ENCODE measurements at regions not wholly inside any gene's neighbourhood (a gene's known extent, or its start where the extent isn't known, plus 50 kb on each side); places are given as distances from the start of the nearest gene placed in this dataset.

DNA sequence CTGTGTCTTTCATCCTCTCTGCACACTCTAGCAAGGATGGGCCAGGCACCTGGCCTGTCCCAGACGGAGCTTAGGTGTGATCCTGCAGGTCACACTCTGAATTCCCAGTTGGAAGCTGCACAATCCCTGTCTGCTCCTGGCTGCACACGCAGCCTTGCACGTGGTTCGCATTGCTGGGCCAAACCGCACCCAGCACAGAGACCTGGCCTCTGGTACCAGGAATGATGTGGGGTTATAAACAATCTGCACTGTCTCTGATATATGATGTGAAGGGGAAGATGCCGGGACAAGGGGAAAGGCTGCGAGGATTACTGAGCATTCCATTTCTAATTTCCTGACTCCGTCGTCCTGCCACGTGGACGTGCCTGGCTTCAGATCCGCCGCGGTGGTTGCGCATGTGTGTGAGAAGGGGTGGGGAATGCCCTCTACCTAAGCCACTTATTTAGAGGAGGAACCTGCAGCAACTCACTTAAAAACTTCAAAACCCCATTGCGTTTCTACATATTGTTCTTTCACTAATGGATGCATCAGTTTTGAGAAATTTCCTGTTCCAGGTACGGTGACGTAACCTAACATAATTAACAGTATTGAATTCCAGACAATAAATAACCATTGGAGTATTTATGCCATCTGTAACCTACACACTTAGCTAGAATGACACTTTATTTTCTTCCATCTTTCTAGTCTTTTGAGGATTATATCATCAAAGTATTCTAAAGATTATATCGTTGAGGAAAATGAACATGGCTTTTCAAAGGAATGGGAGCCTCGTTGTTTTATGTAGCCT is 559.7 kb upstream of the MGMT start:
- H3K4me3 ChIP-seq (replicated peaks; ENCODE audit: low read depth, low read length) = no peak overlapping the region
- TF ChIP-seq, protein P1, sequence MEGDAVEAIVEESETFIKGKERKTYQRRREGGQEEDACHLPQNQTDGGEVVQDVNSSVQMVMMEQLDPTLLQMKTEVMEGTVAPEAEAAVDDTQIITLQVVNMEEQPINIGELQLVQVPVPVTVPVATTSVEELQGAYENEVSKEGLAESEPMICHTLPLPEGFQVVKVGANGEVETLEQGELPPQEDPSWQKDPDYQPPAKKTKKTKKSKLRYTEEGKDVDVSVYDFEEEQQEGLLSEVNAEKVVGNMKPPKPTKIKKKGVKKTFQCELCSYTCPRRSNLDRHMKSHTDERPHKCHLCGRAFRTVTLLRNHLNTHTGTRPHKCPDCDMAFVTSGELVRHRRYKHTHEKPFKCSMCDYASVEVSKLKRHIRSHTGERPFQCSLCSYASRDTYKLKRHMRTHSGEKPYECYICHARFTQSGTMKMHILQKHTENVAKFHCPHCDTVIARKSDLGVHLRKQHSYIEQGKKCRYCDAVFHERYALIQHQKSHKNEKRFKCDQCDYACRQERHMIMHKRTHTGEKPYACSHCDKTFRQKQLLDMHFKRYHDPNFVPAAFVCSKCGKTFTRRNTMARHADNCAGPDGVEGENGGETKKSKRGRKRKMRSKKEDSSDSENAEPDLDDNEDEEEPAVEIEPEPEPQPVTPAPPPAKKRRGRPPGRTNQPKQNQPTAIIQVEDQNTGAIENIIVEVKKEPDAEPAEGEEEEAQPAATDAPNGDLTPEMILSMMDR (IDR thresholded peaks at IDR 0.05; ENCODE audit: low read length, missing control alignments) = no peak
- DNase-seq (ENCODE audit: low read depth) = no peak

DNA sequence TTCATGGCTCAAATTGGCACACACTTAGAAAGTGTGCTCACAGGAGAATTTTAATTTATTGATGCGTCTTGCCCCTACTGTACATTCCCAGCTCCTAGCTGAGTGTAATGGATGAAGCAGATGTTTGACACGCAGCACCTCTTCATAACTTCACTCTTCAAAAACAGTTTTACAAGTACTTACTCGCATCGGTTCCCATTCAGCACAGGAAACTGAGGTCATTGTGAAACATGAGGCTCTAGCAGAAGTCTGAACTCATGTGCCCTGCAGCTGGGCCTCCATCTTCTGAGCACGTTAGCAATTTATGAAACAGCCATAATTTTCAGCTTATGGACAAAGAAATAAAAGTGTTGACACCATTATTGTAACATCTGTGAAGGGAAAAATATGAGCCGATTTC is 558.9 kb upstream of the MGMT start:
- no peak for DNase-seq (ENCODE audit: low read depth)
- no peak overlapping the region for H3K4me3 ChIP-seq (replicated peaks; ENCODE audit: low read depth, low read length)
- TF ChIP-seq, protein P1 (IDR thresholded peaks at IDR 0.05; ENCODE audit: low read length, missing control alignments) = no peak

DNA sequence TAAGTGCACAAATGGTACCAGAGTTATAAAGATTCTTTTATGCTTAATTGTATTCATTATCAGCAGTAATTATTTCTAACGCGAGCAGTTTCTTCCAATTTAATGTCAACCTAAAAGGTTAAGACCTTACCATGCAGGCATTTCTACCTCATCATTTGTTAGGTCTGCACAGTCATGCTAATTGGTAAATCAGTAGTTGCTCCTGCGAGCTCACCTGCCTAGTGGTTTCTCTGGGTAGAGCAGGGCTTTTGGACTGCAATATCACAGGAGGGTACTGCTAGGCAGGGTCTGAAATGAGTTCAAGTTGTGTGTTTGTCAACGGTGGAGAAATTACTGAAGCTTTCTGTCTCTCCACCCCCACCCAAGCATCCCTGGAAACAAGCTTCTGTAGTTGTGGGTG is 558.5 kb upstream of the MGMT start:
- H3K4me3 ChIP-seq (replicated peaks; ENCODE audit: low read depth, low read length) = no peak overlapping the region
- TF ChIP-seq, protein P1 (IDR thresholded peaks at IDR 0.05; ENCODE audit: low read length, missing control alignments) = no peak
- no peak for DNase-seq (ENCODE audit: low read depth)

DNA sequence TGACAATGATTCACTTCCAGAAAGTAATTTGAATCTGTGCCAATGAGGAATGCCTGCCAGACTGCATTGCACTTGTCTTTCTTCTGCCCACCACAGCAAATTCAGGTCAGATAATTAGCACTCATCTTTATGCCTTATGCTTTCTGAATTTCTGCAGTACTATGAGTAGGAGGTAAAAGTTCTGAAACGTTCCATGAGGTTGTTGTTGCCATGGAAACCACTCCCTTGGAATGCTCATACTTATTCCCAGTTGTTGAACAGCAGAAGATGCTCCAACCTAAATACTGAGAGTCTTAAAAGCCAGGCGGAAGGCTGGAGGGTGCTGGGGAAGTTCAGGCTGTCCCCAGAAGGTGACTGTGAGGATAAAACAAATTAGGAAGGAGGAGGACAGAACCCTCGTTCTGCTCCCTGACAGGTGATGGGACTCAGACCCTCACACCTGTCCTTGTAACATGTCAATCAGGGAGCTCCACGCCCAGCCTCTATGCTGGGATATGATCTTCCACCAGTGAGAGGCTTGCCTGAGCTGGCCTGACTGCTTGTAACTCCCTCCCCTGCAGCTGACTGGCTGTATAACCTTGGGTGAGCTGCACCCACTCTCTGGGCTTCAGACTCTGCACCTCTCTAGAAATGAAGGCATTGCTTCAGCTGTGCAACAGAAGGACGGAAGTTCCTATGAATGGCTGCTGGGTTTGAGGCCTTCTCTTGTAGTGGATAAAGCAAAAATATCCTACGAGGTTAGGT is 554.3 kb upstream of the MGMT start:
- TF ChIP-seq, protein P1 (IDR thresholded peaks at IDR 0.05; ENCODE audit: low read length, missing control alignments) = no peak

DNA sequence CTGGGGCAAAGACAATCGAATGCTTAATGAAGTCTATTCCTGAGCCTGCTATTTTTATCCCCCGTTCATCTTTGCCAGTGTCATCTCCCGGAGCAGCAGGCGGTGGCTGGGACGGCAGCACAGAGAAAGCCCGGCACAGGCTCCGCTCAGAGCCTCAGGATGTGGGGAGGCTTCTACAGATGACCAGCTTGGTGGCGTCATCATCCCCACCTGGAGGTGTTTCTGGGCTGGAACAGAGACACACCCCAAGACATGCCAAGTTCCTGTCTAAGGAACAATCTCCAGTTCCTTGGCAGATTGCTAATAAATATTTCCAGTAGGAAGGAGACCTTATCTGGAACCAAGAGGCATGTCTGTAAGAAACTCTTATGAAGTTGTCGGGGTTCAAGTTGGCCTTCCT is 552.4 kb upstream of the MGMT start:
- no peak overlapping the region for H3K4me3 ChIP-seq (replicated peaks; ENCODE audit: low read depth, low read length)
- TF ChIP-seq, protein P1 (IDR thresholded peaks at IDR 0.05; ENCODE audit: low read length, missing control alignments) = no peak
- DNase-seq (ENCODE audit: low read depth) = no peak

More for the DNA sequence above, 554.3 kb upstream of the MGMT start:
- DNase-seq (ENCODE audit: low read depth) = no peak
- no peak overlapping the region for H3K4me3 ChIP-seq (replicated peaks; ENCODE audit: low read depth, low read length)

DNA sequence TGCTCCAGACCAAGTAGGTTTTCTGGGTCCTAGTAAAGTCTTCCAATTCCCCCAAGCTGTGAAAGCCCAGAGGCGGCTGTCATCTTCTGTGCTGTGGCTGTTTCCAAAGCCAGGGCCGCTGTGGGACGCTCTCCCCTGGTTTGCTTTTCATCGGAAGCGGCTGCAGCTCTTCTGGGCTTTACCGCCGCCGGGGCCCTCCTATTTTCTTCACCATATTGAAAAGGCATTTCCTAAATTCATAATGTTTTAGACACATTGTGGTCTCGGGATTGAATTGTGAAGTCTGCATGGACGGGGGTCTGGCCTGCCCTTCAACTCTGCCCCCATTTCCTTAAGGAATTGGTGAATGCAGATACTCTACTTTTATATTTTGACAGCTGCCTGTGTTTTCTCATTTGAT is 551.4 kb upstream of the MGMT start:
- no peak overlapping the region for H3K4me3 ChIP-seq (replicated peaks; ENCODE audit: low read depth, low read length)
- TF ChIP-seq, protein P1 (IDR thresholded peaks at IDR 0.05; ENCODE audit: low read length, missing control alignments) = no peak
- no peak for DNase-seq (ENCODE audit: low read depth)

Data from fibroblast of pulmonary artery (primary cell).